ENCODE measurements at regions not wholly inside any gene's neighbourhood (a gene's known extent, or its start where the extent isn't known, plus 50 kb on each side); places are given as distances from the start of the nearest gene placed in this dataset.

- no peaks in the 10 kb centered on the region; the same call in 1 of the 2 replicates for H3K27me3 Mint-ChIP-seq (ENCODE audit: low read depth)
- H3K4me1 Mint-ChIP-seq: peaks cover 5 to 7% of the 10 kb centered on the region in 2 experiments
Measured at GRCh38 chr13:109396266-109396665, 390.1 kb downstream of the IRS2 start.

More at GRCh38 chr13:109396266-109396665, 390.1 kb downstream of the IRS2 start:
- no peaks in the 10 kb centered on the region for H3K23me2 ChIP-seq (ENCODE audit: insufficient read length, low read depth, low read length, poor library complexity, severe bottlenecking)
- H3K18ac ChIP-seq (ENCODE audit: insufficient read length, low read depth, low read length): no peak overlapping the region
- no peaks in the 10 kb centered on the region for H3K36me3 Mint-ChIP-seq (ENCODE audit: insufficient read depth in 1 of 3, low read depth in 3 of 3)
- no peak overlapping the region for H3K14ac ChIP-seq (ENCODE audit: insufficient read depth, low read length)
- no peaks in the 10 kb centered on the region for H3K79me2 ChIP-seq (ENCODE audit: insufficient read depth, low read length)
- no peak overlapping the region for H3K9ac ChIP-seq (ENCODE audit: extremely low read depth, insufficient read length, low read length)
- H3K27ac ChIP-seq (ENCODE audit: insufficient read length, low read depth, low read length): no peak overlapping the region
- no peaks in the 10 kb centered on the region for H3K4me1 ChIP-seq (ENCODE audit: insufficient read depth, low read length)
- no peak overlapping the region for H4K5ac ChIP-seq (ENCODE audit: insufficient read length, low read depth, low read length)
- no peak overlapping the region for H3K56ac ChIP-seq (ENCODE audit: insufficient read length, low read depth, low read length)
- H3K9me3 Mint-ChIP-seq: peaks cover 0 to 2% of the 10 kb centered on the region in 2 experiments; a peak in 1 of 5 replicates
- H3K4ac ChIP-seq (ENCODE audit: low read depth, low read length): no peak overlapping the region
- no peaks in the 10 kb centered on the region for H4K20me1 ChIP-seq (ENCODE audit: control insufficient read depth, insufficient read depth, insufficient read length)
- no peaks in the 10 kb centered on the region for H3K9me3 ChIP-seq (ENCODE audit: control insufficient read depth, low read depth, low read length)
- DNase-seq: no peak
- 0 out of 2 replicates have a peak, but pooled peaks cover 3% of the 10 kb centered on the region for H3K27me3 ChIP-seq (ENCODE audit: insufficient read depth, low read length)
- WGBS (ENCODE audit: extremely low coverage, insufficient read length, low lambda C conversion rate): no CpG with 5 or more reads among the region's 9 CpGs
- H4K91ac ChIP-seq (ENCODE audit: insufficient read length, low read depth, low read length): no peak overlapping the region
- no peak overlapping the region for H2AK5ac ChIP-seq (ENCODE audit: insufficient read length, low read length)
- no peak overlapping the region for H2BK15ac ChIP-seq (ENCODE audit: low read depth, low read length)
- TF ChIP-seq CTCF (conservative IDR thresholded peaks at IDR 0.05): no peak
- no peak overlapping the region; a peak in 1 of 5 replicates for H3K4me3 Mint-ChIP-seq
- no peak overlapping the region for H3K23ac ChIP-seq (ENCODE audit: insufficient read length, low read depth, low read length)
- no peak overlapping the region for H2BK120ac ChIP-seq (ENCODE audit: low read depth, low read length, poor library complexity, severe bottlenecking)
- H3K4me2 ChIP-seq (ENCODE audit: insufficient read depth, insufficient read length, low read length): no peak overlapping the region
- no peak overlapping the region for H2BK20ac ChIP-seq (ENCODE audit: low read depth, low read length, poor library complexity, severe bottlenecking)
- H2BK5ac ChIP-seq (ENCODE audit: insufficient read length, low read length): no peak overlapping the region
- no peak overlapping the region for H4K8ac ChIP-seq (replicated peaks; ENCODE audit: insufficient read length, low read depth, low read length)
- H3K27ac Mint-ChIP-seq: no peak overlapping the region
- no peak overlapping the region for H3T11ph ChIP-seq (ENCODE audit: low read length)
- H3K79me1 ChIP-seq (ENCODE audit: insufficient read depth, low read depth, low read length, poor library complexity, severe bottlenecking): no peaks in the 10 kb centered on the region
- no peak overlapping the region for H2BK12ac ChIP-seq (ENCODE audit: insufficient read length, low read depth, low read length)
- H2AFZ ChIP-seq (ENCODE audit: low read length): no peak overlapping the region

Data from H9 (cell line).